BLaER1 (cell line): ENCODE measurements at regions not wholly inside any gene's neighbourhood (a gene's known extent, or its start where the extent isn't known, plus 50 kb on each side); places are given as distances from the start of the nearest gene placed in this dataset.

ENCODE experiments used
- H3K27ac ChIP-seq: shearing (Covaris generic); formaldehyde crosslinking; 2 replicates; pipeline ENCODE4 v1.8.1; 2022
- H3K27me3 ChIP-seq: shearing (Covaris generic); formaldehyde crosslinking; 2 replicates; pipeline ENCODE4 v1.8.1; 2022
- H3K36me3 ChIP-seq: shearing (Covaris generic); formaldehyde crosslinking; 2 replicates; pipeline ENCODE4 v1.8.1; 2022
- H3K4me1 ChIP-seq: shearing (Covaris generic); formaldehyde crosslinking; 2 replicates; pipeline ENCODE4 v1.8.1; 2022
- H3K4me2 ChIP-seq: shearing (Covaris generic); formaldehyde crosslinking; 2 replicates; pipeline ENCODE4 v1.8.1; 2022
- H3K4me3 ChIP-seq: shearing (Covaris generic); formaldehyde crosslinking; 2 replicates; pipeline ENCODE4 v1.8.1; 2022
- H3K9ac ChIP-seq: shearing (Covaris generic); formaldehyde crosslinking; 2 replicates; pipeline ENCODE4 v1.8.1; 2022
- H3K9me3 ChIP-seq: shearing (Covaris generic); formaldehyde crosslinking; 2 replicates; pipeline ENCODE4 v1.8.1; 2022
- H4K20me1 ChIP-seq: shearing (Covaris generic); formaldehyde crosslinking; 2 replicates; pipeline ENCODE4 v1.8.1; 2022
- Cebpa-rat ChIP-seq: shearing (Covaris generic); IDR thresholded peaks from 2 replicates; pipeline ENCODE4 v1.8.1; 2022

DNA sequence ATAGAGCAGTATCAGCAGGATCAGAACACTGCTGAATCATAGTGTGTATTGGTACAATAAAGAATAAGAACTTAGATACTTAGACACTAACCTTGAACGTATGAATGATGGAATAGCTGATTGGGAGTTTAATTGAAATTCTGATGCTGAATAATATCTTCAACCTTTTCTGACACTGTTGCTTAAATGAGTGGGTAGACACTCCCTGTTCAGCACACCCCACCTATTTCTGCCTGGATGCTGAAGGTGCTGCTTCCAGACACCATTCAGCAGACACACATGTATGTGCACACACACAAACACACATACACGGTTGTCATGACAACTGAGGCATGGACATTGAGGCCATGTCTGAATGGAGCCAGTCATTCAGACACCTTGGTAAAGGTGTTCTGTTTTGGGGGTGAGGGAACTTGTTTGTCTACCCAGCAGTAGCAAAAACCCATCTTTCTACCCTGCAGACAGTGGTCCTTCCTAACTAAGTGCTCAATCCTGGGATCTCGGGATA, 54.3 kb downstream of the TMEM215 start:
- no peaks in the 10 kb centered on the region for H4K20me1 ChIP-seq
- H3K9ac ChIP-seq: no peak overlapping the region
- no peak overlapping the region for H3K4me3 ChIP-seq
- no peaks in the 10 kb centered on the region for H3K36me3 ChIP-seq
- no peak overlapping the region for H3K27ac ChIP-seq
- H3K4me1 ChIP-seq: no peaks in the 10 kb centered on the region
- no peaks in the 10 kb centered on the region for H3K9me3 ChIP-seq
- TF ChIP-seq Cebpa-rat: no peak
- H3K4me2 ChIP-seq: no peak overlapping the region
- H3K27me3 ChIP-seq: no peaks in the 10 kb centered on the region

GRCh38 chr9:32839013-32839885, 55.9 kb downstream of the TMEM215 start:
- no peaks in the 10 kb centered on the region for H4K20me1 ChIP-seq
- H3K4me3 ChIP-seq: no peak overlapping the region
- no peaks in the 10 kb centered on the region for H3K27me3 ChIP-seq
- no peak overlapping the region for H3K4me2 ChIP-seq
- no peak for TF ChIP-seq Cebpa-rat
- no peaks in the 10 kb centered on the region for H3K9me3 ChIP-seq
- no peaks in the 10 kb centered on the region for H3K36me3 ChIP-seq
- no peak overlapping the region for H3K27ac ChIP-seq
- no peaks in the 10 kb centered on the region for H3K4me1 ChIP-seq
- no peak overlapping the region for H3K9ac ChIP-seq

- Histone ChIP-seq H3K4me2 (no peak overlapping the region), H3K27ac (no peak overlapping the region), H3K4me1 (no peaks in the 10 kb centered on the region), H4K20me1 (no peaks in the 10 kb centered on the region), H3K9ac (no peak overlapping the region), H3K9me3 (peaks cover 5% of the 10 kb centered on the region; the same call in 1 of the 2 replicates), H3K36me3 (no peaks in the 10 kb centered on the region), H3K27me3 (no peaks in the 10 kb centered on the region), H3K4me3 (no peak overlapping the region)
- TF ChIP-seq Cebpa-rat: no peak
Observed at GRCh38 chr9:32841314-32841713, 58.0 kb downstream of the TMEM215 start.

DNA sequence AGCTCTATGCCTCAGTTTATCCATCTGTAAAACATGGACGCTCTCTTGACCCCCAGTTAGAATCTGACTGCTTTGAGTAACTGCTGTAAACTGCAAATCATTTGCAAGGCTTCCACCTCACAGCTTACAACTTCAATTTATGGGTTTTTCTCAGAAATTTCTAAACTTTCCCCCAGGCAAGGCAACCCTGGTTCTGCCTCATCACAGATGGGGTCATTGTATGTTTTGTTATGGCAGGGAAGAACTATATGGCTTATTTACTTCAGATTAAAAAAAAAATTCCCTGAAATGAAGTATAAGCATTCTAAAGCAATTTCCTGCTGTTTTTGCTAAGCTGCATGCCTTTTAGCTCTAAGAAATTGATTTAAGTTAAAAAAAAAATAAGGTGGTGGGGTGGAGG, 60.0 kb downstream of the TMEM215 start:
- H3K36me3 ChIP-seq: no peaks in the 10 kb centered on the region
- no peaks in the 10 kb centered on the region for H4K20me1 ChIP-seq
- H3K27me3 ChIP-seq: no peaks in the 10 kb centered on the region
- no peak overlapping the region for H3K27ac ChIP-seq
- H3K9ac ChIP-seq: no peak overlapping the region
- peaks cover 5% of the 10 kb centered on the region; the same call in 1 of the 2 replicates for H3K9me3 ChIP-seq
- no peak for TF ChIP-seq Cebpa-rat
- H3K4me1 ChIP-seq: no peaks in the 10 kb centered on the region
- H3K4me3 ChIP-seq: no peak overlapping the region
- no peak overlapping the region for H3K4me2 ChIP-seq

DNA sequence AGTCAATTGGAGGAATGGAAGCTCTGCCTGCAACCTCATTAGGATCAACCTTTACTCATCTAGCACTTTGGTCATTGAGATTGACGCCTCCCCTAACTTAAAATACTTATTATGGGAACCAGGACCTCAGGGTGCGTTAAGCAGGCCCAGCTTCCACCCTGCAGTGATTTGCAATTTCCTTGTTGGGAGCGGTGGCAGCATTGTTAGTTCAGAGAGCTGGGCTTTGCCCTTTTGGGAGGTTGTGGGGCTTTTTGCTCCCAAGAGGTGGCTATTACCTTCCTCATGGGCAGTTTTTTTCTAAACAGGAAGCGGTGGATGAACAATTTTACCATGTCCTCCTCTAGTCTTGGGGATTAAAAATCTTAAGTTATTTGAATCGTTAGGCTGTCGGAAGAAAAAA, 60.9 kb downstream of the TMEM215 start:
- Histone ChIP-seq H3K27ac (no peak overlapping the region), H3K4me1 (no peaks in the 10 kb centered on the region), H3K4me2 (no peak overlapping the region), H4K20me1 (no peaks in the 10 kb centered on the region), H3K27me3 (no peaks in the 10 kb centered on the region), H3K9me3 (peaks cover 5% of the 10 kb centered on the region; the same call in 1 of the 2 replicates), H3K9ac (no peak overlapping the region), H3K4me3 (no peak overlapping the region), H3K36me3 (no peaks in the 10 kb centered on the region)
- TF ChIP-seq Cebpa-rat: no peak

DNA sequence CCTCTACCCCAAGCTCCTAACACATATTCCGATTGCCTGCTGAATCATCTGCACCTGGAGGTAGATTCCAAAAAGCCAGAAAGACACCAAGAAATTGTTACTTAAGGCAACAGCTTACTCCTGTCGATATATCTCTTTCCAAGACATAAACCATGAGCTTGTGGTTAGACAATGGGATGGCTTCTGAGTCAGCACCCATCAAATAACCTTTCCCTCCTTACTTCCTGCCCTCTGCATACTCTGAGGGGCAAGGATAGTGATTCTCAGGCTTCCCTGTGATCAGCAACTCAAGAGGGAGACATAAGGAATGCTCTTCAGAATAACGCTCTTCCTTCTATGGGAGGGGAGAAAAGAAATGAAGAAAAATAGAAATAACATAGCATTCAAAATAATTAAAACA, 70.9 kb downstream of the TMEM215 start:
- no peaks in the 10 kb centered on the region; the same call in 1 of the 2 replicates for H3K9me3 ChIP-seq
- no peak for TF ChIP-seq Cebpa-rat

GRCh38 chr9:32855752-32856151, 72.4 kb downstream of the TMEM215 start:
- no peaks in the 10 kb centered on the region for H4K20me1 ChIP-seq
- no peak overlapping the region for H3K9ac ChIP-seq
- peaks cover 27% of the 10 kb centered on the region for H3K4me1 ChIP-seq
- H3K4me2 ChIP-seq: no peak overlapping the region
- no peaks in the 10 kb centered on the region for H3K36me3 ChIP-seq
- H3K27ac ChIP-seq: no peak overlapping the region
- no peaks in the 10 kb centered on the region for H3K27me3 ChIP-seq
- TF ChIP-seq Cebpa-rat: no peak
- H3K9me3 ChIP-seq: no peaks in the 10 kb centered on the region; the same call in 1 of the 2 replicates
- H3K4me3 ChIP-seq: no peak overlapping the region

More for the DNA sequence above, 70.9 kb downstream of the TMEM215 start:
- no peaks in the 10 kb centered on the region for H3K27me3 ChIP-seq
- H3K4me1 ChIP-seq: peaks cover 27% of the 10 kb centered on the region
- no peak overlapping the region for H3K9ac ChIP-seq
- H3K4me2 ChIP-seq: no peak overlapping the region
- H4K20me1 ChIP-seq: no peaks in the 10 kb centered on the region
- no peaks in the 10 kb centered on the region for H3K36me3 ChIP-seq
- no peak overlapping the region for H3K27ac ChIP-seq
- no peak overlapping the region for H3K4me3 ChIP-seq

DNA sequence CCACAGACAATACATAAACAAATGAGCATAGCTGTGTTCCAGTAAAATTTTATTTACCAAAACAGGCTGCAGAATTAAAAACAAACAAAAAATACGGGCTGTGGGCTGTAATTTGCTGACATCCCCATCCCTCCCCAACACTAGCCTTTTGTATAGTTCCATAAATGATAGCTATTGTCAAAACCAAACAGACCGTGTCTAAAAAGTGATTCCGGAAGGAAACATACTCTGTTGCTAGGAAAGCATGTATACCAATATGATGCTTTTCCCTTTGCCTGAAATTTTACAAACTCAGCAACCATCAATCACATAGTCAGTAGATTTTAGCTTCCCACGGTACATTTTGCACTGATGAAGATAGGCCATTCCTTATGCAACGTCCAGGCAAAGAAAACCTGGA, 80.0 kb downstream of the TMEM215 start:
- no peaks in the 10 kb centered on the region for H3K27me3 ChIP-seq
- no peaks in the 10 kb centered on the region for H4K20me1 ChIP-seq
- H3K36me3 ChIP-seq: no peaks in the 10 kb centered on the region
- H3K4me2 ChIP-seq: no peak overlapping the region
- no peak overlapping the region for H3K27ac ChIP-seq
- H3K4me3 ChIP-seq: no peak overlapping the region
- H3K9me3 ChIP-seq: no peaks in the 10 kb centered on the region; the same call in 1 of the 2 replicates
- H3K9ac ChIP-seq: no peak overlapping the region
- H3K4me1 ChIP-seq: no peaks in the 10 kb centered on the region
- no peak for TF ChIP-seq Cebpa-rat

GRCh38 chr9:32864971-32865370, 81.6 kb downstream of the TMEM215 start:
- Histone ChIP-seq H3K27ac (no peak overlapping the region), H3K4me1 (no peaks in the 10 kb centered on the region), H3K9ac (no peak overlapping the region), H3K4me2 (no peak overlapping the region), H3K27me3 (no peaks in the 10 kb centered on the region), H3K4me3 (no peak overlapping the region), H3K36me3 (no peaks in the 10 kb centered on the region), H4K20me1 (no peaks in the 10 kb centered on the region), H3K9me3 (no peaks in the 10 kb centered on the region)
- TF ChIP-seq Cebpa-rat: no peak

DNA sequence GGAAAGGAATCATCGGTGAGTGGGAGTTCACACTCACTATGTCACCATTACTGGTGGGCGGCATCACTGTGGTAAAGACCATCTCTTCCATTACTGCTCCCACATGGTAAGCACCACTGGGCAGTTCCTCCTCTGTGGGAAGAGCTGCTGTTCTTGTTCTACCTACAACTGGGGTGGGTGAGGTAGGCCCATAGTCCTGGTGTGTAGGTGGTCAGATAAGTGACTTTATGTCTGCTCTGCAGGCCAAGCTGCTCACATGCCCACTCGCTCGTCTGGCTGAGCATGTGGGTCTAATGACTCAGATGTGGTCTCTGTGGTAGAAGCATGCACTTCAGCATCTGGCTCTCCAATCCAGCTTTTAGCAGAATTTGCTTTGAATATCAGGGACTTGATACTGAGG, 82.9 kb downstream of the TMEM215 start:
- Histone ChIP-seq H4K20me1 (no peaks in the 10 kb centered on the region), H3K4me3 (no peak overlapping the region), H3K27ac (no peak overlapping the region), H3K27me3 (no peaks in the 10 kb centered on the region), H3K9me3 (no peaks in the 10 kb centered on the region), H3K9ac (no peak overlapping the region), H3K4me2 (no peak overlapping the region), H3K36me3 (no peaks in the 10 kb centered on the region), H3K4me1 (no peaks in the 10 kb centered on the region)
- no peak for TF ChIP-seq Cebpa-rat
